GM10266 (cell line): ENCODE measurements at regions not wholly inside any gene's neighbourhood (a gene's known extent, or its start where the extent isn't known, plus 50 kb on each side); places are given as distances from the start of the nearest gene placed in this dataset.

ENCODE experiments used
- DNase-seq: peaks from one replicate; pipeline ENCODE4 v3.0.0; 2012; ENCODE audit errors: extremely low spot score
- TF ChIP-seq, protein P1 (sequence below): IDR thresholded peaks from 2 replicates; pipeline ENCODE4 v1.5.1; 2012; ENCODE audit warnings: mild to moderate bottlenecking, low read depth; ENCODE audit not compliant: control insufficient read depth, insufficient read depth; ENCODE audit errors: missing control alignments

DNA sequence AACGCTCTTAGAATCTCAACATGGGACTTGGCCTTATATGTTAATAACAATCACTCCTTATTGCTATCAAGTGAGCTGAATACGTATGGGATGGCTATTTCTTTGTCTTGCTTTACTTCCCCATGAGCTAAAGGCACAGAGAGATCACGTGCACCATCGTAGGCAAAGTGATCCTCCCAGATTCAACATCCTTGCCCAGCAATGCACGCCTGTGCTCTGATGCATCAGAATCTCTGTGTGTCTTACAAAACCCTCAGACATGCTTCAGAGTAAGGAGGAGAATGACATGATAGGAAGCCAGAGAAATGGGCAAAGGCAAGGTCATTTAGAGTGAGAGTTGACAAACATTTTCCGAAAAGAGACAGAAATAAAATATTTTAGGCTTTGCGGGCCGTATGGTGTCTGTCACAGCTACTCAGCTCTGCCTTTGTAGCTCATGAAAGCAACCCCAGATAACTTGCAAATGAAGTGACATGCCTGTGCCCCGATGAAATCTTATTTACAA, 277.6 kb upstream of the CDH4 start:
- DNase-seq: no peak
- TF ChIP-seq, protein P1, sequence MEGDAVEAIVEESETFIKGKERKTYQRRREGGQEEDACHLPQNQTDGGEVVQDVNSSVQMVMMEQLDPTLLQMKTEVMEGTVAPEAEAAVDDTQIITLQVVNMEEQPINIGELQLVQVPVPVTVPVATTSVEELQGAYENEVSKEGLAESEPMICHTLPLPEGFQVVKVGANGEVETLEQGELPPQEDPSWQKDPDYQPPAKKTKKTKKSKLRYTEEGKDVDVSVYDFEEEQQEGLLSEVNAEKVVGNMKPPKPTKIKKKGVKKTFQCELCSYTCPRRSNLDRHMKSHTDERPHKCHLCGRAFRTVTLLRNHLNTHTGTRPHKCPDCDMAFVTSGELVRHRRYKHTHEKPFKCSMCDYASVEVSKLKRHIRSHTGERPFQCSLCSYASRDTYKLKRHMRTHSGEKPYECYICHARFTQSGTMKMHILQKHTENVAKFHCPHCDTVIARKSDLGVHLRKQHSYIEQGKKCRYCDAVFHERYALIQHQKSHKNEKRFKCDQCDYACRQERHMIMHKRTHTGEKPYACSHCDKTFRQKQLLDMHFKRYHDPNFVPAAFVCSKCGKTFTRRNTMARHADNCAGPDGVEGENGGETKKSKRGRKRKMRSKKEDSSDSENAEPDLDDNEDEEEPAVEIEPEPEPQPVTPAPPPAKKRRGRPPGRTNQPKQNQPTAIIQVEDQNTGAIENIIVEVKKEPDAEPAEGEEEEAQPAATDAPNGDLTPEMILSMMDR: no peak

DNA sequence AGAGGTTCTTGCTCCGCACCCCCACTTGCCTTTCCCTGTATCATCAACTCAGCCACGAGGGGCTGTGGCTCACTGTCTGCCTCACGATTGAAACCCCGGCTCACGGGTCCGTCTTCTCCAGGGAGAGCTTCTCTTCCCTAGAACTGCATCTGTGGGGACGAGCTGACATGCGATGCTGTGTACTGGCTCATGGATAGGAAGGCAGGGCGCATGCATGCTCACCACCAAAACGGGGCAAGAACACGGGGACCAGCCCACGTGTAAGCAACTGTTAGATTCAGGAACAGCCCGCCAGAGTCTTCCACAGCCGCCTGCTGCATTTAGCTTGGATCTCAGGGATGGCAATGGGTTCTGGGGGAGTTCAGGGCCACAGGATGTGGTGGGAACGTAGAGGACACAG, 275.9 kb upstream of the CDH4 start:
- DNase-seq: no peak
- TF ChIP-seq, protein P1: no peak

DNA sequence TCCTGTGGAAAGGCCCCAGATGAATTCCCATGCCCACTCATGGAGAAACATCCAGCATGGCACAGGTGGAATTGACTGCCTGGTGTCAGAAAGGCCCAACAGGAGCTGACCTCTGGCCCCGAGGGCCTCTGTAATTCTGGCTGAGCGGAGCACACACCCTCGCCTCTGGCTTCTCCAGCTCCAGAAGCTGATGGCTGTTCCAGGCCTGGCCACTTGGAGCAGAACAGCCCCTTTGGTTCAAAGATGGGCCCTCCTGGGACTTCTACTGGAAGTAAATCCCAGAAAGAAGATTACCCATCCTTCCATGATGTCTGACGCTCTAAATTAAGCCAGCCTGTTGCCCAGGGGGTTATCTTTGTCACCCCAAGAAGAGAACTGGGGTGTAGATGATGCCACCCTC, 275.1 kb upstream of the CDH4 start:
- TF ChIP-seq, protein P1: no peak
- no peak for DNase-seq

DNA sequence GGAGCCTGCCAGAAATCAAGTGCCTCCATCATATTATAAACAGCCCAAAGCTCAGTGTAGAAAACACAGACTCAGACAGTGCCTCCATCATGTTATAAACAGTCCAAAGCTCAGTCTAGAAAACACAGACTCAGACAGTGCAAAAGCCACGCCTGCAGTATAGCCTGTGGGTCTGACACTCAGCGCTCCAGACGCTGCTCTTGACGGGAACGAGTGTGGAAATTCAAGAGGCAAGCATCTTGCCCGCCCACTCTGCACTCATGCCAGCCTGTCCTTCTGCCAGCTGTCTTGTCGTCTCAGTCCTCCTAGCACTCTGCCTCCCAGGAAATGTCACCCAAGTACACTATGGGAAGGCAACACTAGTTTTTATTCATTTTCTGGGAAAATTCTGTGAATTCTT, 274.2 kb upstream of the CDH4 start:
- DNase-seq: no peak
- TF ChIP-seq, protein P1: no peak

DNA sequence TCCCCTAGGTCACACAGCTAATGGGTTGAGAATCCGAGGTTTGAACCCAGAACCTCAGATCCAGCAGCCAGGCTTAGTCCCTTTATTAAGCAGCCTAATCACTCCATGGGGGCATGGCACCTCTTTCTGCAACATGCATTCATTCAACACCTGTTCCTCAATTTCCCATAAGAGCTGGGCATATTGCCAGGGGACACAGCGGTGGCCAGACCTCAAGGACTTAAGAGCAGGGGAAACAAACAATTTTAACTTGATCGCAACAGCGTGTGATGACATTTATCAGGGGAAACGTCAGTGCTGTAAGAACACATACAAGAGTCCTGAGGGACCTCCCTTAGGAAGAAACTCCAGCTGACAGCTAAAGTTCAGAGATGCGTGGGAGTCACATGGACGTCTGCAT, 267.4 kb upstream of the CDH4 start:
- DNase-seq: no peak
- TF ChIP-seq, protein P1: no peak

DNA sequence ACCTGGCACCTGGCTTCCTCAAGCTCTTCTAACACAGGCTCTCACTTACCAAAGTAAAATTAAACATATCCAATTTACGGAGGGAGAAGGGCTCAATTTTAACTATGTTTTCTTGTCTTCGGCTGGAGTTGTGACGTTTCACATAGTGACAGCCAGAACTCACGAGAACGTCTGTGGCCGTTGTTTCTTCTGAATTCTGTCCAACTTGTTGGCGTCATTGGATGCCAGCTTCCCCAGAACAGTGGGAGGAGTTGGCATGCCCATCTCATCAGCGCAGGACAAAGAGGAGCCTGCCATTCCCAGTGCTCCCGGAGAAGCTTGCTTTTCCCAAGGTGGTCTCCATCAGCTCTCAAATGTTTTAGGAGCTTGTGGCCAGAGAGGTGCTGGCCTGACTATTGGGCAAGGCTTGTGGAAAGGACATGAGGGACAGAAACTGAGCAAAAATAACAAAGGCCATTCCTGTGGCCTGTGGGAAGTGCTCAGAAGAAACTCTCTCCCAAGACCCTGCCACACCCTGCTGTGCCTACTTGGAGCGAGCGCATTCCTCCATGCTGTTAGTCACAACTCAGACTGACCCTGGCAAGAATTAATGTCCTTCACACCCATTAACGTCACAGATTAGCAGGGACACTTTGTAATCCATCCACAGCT, 265.4 kb upstream of the CDH4 start:
- TF ChIP-seq, protein P1: no peak
- no peak for DNase-seq

DNA sequence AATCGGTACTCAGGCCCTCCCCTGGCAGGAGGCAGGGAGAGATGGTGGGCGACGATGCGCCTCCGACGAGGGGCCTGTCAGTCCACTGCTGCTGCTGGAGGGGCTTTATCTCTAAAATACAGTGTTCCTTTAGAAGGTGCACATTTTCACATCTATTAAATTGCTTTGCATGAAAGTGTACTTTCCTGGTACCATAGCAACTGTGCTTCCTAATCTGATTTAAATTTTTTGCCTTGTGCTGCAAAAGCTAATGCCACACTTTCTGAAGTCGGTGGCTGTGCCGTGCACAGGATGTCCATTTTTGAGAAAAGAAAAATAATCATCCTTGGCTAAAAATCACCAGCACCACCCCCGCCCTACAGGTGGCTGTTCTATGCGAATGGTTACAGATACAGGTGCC, 262.0 kb upstream of the CDH4 start:
- TF ChIP-seq, protein P1: no peak
- no peak for DNase-seq
